22Rv1 (cell line): ENCODE measurements at regions not wholly inside any gene's neighbourhood (a gene's known extent, or its start where the extent isn't known, plus 50 kb on each side); places are given as distances from the start of the nearest gene placed in this dataset.

Experiments used
- H3K27ac ChIP-seq: fragments of 450-650 bp; 2 replicates; pipeline ENCODE4 v1.5.1; 2017
- CTCF ChIP-seq: fragments of 450-650 bp; IDR thresholded peaks from 2 replicates; pipeline ENCODE4 v1.5.1; 2017; ENCODE audit warnings: mild to moderate bottlenecking
- ZFX ChIP-seq: fragments of 450-650 bp; IDR thresholded peaks from 2 replicates; pipeline ENCODE4 v1.6.1; 2017; ENCODE audit warnings: antibody characterized with exemption, borderline replicate concordance

DNA sequence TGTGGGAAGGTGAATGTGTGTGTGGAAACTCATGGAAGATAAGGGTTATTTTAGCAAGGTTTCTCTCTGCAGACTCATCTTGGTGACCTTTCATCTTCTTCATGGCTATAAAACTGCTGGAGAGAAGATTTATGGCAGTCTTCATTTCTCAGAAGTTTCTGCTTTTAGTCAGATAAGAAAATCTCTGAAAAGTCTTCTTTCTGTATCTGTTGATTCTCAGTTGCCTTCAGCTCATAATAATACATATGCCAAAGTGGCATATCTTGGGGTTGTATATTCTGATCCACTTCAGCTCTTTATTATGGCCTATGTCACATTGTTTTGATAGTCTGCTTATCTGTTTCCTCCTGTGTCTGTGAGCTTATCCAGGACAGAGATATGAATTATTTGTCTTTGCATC lies 143.3 kb upstream of the TMTC4 start:
- H3K27ac ChIP-seq, result no peak overlapping the region
- no peak for TF ChIP-seq CTCF
- TF ChIP-seq ZFX, result no peak

DNA sequence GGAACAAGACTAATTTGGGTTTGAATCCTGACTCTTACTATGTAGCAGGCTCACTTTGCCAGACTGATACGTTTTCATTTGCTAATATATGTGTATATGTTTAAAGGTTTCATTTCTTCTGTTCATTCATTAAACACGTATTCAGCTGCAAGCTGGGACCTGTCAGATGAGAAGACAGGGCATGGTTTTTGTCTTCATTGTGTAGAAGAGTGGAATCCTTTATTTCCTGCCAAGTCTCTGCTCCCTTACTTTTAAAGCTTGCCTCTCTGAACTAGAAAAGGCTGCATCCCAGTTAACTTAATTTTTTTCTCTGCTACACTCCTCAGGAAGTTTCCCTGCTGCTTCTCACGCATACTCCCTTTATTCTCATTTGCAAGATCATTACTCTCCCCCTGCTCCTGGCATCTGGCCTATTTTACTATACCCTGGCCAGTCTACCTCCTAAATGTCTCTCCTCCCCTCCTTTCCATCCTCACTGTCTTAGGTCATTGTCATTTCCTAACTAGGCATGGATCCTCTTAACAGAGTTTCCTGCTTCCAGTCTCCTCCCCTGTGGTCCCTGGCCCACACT lies 141.0 kb upstream of the TMTC4 start:
- TF ChIP-seq ZFX (no peak), CTCF (no peak)
- no peak overlapping the region for H3K27ac ChIP-seq

GRCh38 chr13:100812982-100813584 lies 138.5 kb upstream of the TMTC4 start:
- TF ChIP-seq ZFX (no peak), CTCF (no peak)
- no peak overlapping the region for H3K27ac ChIP-seq

DNA sequence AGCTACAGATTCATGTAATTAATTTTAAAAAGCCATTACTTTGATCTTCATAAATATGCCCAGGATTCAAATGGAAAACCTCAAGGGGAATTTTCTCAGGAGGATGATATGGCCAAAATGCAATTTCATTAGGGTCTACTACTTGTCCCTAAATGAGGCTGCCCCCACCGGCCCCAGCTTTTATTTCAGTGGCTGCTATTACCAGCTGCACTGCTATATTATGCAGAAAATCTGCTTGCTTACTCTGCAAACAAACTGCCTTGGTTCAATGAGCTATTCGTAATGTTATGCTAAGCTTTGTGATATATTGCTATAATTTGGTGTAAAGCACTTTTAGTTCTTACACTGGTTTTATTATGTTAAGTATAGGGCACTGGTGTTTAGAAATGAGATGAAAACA lies 137.3 kb upstream of the TMTC4 start:
- no peak for TF ChIP-seq CTCF
- no peak for TF ChIP-seq ZFX

DNA sequence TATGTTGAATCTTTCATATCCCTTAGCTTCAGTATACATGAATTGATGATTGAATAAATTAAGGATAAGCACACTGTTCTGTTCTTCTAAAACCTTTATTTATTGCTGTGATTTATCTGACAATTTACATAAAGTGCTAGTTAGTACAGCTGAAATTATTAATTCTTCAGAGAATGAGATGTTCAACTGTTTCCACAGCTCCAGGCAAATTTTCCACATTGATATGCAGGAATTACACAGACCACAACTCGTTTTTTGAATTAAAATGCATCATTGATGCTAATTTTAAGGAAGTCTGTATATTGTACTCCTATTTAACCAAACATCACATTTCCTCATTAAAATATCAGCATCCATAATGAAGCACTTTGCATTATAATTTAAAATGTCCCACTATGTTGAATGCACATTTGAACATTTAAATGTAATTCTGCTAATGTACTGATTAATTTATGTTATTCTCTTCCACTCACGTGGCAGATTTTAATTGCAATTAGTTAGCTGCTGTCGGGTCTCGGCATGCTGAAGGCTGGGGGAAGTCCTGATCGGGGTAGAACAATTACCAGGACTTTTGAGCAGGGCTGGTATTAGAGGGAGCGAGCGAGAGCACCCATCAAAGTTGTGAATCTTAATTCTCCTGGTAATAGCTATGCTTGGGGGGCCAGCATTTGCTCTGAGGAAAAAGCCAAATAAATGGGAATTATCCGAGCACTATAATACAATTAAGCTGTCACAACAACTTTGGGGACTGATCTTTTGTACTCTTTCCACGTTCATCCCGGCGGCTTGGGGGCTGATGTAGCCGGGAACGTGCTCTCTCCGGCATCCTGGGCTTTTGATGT lies 136.7 kb upstream of the TMTC4 start:
- H3K27ac ChIP-seq, result no peak overlapping the region
- TF ChIP-seq CTCF (no peak), ZFX (no peak)

More for the DNA sequence above, 137.3 kb upstream of the TMTC4 start:
- no peak overlapping the region for H3K27ac ChIP-seq

GRCh38 chr13:100810481-100810880 lies 135.9 kb upstream of the TMTC4 start:
- no peak overlapping the region for H3K27ac ChIP-seq
- TF ChIP-seq CTCF (no peak), ZFX (no peak)

GRCh38 chr13:100809856-100810255 lies 135.3 kb upstream of the TMTC4 start:
- TF ChIP-seq ZFX, result no peak
- no peak for TF ChIP-seq CTCF
- H3K27ac ChIP-seq, result no peak overlapping the region
